Brain pericyte (primary cell): ENCODE measurements at regions not wholly inside any gene's neighbourhood (a gene's known extent, or its start where the extent isn't known, plus 50 kb on each side); places are given as distances from the start of the nearest gene placed in this dataset.
"Not testable (repeated sequence)": the region's sequence is repeated elsewhere in the genome, so short reads cannot be mapped to it uniquely, and the experiment has no call there.

Source experiments
- DNase-seq: peaks from one replicate; pipeline ENCODE4 v3.0.0-alpha.2; 2012; ENCODE audit warnings: low read depth, low spot score

DNA sequence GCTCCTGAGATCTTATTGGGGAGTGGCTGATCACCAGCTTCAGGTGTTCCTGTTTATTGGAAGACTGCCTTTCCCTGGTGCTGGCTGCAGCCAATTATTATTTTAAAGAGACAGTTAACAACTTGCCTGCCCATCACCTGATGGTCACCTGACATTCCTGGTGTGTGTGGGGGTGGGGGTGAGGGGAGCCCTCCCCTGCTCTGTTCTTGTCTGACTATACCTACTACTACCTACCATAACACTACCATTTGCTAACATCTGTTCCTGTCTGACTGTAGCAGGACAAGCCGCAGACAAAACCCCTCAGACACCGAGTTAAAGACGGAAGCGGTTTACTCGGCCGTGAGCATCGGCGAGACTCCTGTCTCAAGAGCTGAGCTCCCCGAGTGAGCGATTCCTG is 54.9 kb upstream of the NBPF3 start:
- DNase-seq, result no peak

- no peak for DNase-seq
Measured at GRCh38 chr1:21384620-21385019, 55.3 kb upstream of the NBPF3 start.

DNA sequence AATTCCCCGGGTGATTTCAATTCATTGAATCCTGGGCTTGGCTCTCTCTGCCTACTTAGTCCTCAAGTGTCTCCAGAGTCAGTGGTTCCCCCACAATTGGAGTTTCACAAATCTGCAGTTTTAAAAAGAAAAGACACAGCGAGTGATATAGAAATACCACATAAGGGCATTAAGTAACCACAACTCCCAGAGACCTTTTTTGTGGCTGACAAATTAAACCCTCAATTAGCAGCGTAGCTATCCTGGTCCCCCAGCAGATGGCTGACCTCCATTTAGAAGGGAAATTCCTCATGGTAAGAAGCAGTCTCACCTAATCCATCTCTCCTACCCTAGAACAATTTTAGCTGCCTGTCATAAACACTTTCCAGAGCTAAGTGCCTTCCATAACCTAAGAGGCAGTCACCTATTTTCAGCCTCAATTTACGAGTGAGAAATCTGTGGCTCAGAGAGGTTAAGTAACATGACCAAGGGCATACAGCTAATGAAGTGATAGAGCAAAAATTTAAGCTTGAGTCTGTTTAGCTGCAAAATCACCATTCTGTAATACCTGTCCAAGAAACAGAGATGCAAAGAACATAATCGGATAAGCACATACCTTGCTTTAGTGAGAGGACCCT is 56.0 kb upstream of the NBPF3 start:
- no peak for DNase-seq

GRCh38 chr1:21381354-21381753 is 58.6 kb upstream of the NBPF3 start:
- no peak for DNase-seq

- DNase-seq, result not testable (repeated sequence)
Measured at GRCh38 chr1:21380147-21380546, 59.8 kb upstream of the NBPF3 start.

DNA sequence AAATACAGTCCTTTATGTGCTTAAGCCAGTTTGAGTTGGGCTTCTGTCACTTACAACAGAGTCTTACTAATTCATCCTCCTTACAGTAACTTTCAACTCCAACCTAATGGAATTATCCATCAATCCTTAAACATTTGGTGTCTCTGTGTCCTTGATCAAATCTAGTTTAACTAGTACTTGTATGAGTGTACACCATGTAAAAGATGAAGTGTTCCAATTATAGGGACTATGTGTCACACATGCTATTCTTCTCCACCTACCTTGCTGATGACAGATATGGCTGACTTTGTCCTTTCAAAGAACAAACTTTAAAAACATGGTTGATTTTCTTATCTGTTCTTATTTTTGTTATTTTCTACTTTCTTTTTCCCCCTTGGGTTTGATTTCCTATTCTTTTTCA is 60.4 kb upstream of the NBPF3 start:
- DNase-seq, result no peak

- no peak for DNase-seq
Measured at GRCh38 chr1:21378705-21379494, 61.0 kb upstream of the NBPF3 start.

GRCh38 chr1:21372383-21372782 is 67.6 kb upstream of the NBPF3 start:
- DNase-seq, result no peak

DNA sequence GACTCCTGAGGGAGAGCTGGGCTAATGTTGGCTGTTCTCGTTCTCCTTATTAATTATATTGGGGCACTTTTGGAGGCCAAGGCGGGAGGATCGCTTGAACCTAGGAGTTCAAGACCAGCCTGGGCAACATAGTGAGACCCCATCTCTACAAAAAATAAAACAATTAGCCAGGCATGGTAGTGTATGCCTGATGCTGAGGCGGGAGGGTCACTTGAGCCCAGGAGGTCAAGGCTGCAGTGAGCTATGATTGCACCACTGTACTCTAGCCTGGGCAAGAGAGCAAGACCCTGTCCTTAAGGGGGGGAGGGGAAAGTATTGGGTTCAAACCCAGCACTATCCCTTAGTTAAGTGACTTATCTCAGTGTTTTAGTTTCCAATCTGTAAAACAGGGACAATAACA is 70.0 kb upstream of the NBPF3 start:
- no peak for DNase-seq

- DNase-seq, result peak; percentile 77
Measured at GRCh38 chr1:21368515-21369289, 71.2 kb upstream of the NBPF3 start.

GRCh38 chr1:21367973-21368514 is 71.9 kb upstream of the NBPF3 start:
- DNase-seq, result not testable (repeated sequence)

DNA sequence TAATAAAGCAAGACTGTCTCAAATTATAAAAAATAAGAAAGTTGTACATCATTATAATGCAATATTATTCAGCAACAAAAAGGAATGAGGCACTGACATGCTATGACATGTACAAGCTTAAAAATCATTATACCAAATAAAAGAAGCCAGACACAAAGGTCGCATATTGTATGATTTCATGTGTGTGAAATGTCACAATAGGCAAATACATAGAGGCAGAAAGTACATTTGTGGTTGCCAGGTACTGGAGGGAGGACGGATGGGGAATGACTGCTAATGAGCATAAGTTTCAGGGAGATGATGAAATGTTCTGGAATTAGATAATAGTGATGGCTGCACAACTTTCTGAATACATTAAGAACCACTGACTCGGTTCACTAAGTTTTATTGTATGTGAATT is 73.6 kb upstream of the NBPF3 start:
- DNase-seq, result no peak

GRCh38 chr1:21365036-21365435 is 74.8 kb upstream of the ECE1 start:
- DNase-seq, result no peak

GRCh38 chr1:21362096-21362495 is 71.8 kb upstream of the ECE1 start:
- DNase-seq, result no peak

DNA sequence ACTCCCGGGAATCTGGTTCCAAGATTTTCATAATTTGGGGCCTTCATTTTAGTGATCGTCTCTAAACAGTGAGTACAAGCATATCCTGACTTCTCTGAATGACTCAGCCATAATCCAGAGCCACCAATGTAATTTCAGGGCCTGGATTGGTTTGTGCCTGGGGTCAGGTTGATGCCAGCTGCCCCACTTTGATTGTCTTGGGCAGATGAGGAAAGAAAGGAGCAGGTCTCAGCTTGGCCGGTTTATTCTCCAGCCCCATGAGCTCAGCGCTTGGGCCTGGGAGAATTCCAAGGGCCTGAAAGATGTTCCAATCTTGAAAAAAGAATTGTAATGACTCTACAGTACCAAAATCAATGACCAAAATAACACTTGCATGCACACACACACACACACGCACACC is 71.2 kb upstream of the ECE1 start:
- no peak for DNase-seq

DNA sequence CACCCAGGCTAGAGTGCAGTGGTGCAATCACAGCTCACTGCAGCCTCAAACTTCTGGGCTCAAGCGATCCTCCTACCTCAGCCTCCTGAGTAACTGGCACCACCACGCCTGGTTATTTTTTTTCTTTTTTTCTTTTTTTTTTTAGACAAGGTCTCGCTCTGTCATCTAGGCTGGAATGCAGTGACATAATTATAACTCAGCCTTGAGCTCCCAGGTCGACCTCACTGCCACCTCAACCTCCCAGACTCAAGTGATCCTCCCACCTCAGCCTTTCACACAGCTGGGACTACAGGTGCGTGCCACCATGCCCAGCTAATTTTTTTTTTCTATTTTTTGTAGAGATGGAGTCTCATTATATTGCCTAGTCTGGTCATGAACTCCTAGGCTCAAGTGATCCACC is 66.9 kb upstream of the ECE1 start:
- no peak for DNase-seq

GRCh38 chr1:21355956-21356355 is 65.7 kb upstream of the ECE1 start:
- no peak for DNase-seq

- no peak for DNase-seq
Measured at GRCh38 chr1:21352586-21352985, 62.3 kb upstream of the ECE1 start.

DNA sequence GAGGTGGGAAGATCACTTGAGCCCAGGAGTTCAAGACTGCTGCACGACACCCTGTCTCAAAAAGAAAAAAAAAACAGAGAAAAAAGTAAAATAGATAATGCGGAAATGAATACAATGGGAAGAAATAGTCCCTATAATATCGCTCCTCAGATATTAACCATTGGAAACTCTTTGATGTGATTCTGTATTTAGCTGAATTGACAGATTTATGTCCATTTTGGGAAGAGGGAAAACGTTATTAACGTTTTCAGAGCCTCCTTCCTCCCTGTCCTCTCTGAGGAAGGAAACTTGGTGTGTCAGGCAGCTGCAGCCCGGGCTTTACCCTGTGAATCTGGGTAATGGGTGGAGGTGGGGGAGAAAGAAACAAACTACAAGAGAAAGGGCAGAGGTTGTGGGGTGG is 61.6 kb upstream of the ECE1 start:
- no peak for DNase-seq

GRCh38 chr1:21350202-21350885 is 60.1 kb upstream of the ECE1 start:
- DNase-seq, result no peak

DNA sequence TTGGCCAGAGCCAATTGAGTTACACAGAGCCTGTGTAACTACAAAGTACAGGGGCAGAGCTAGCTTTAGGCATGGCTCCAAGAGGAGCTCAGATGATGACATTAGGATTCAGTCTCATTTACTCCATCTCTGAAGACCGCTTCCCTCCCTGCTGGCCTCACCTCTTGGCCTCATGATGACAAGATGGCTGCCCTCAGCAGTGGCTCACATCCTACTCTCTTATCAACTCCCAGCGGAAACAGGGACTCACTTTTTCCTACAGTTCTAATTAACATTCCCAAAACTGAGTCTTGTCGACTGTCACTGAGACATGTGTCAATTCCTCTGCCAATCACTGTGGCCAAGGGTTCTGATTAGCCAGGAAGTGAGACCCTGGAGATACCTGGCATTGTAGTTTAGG is 59.4 kb upstream of the ECE1 start:
- DNase-seq, result no peak

GRCh38 chr1:21347072-21347581 is 56.9 kb upstream of the ECE1 start:
- DNase-seq, result no peak
